Body of pancreas (tissue), 4 donors: ENCODE measurements at regions not wholly inside any gene's neighbourhood (a gene's known extent, or its start where the extent isn't known, plus 50 kb on each side); places are given as distances from the start of the nearest gene placed in this dataset.

Source experiments
- ATAC-seq: fragments of 150-250 bp; one replicate; pipeline ENCODE4 v1.9.1; 2016
- DNase-seq, 4 donors: peaks; one replicate each; pipeline ENCODE4 v3.0.0-alpha.2; 2019
- H3K27ac ChIP-seq, 4 donors: fragments of 200-600 bp; sonication (generic); 1 replicate in 3 of 4; 2 replicates in 1 of 4; pipeline versions ENCODE4 v1.5.1 to v1.6.1; 2016 to 2019; ENCODE audit warnings: mild to moderate bottlenecking in 1 of 4, mixed read lengths in 1 of 4, moderate library complexity in 1 of 4
- H3K27me3 ChIP-seq, 2 donors: fragments of 200-600 bp; sonication (generic); one replicate each; pipeline ENCODE4 v1.6.0; 2016; ENCODE audit warnings: mild to moderate bottlenecking in 1 of 2
- H3K36me3 ChIP-seq, 2 donors: fragments of 200-600 bp; sonication (generic); replicated peaks in 1 of 2; 2 replicates each; pipeline ENCODE4 v1.5.1; 2016; ENCODE audit warnings: low read depth in 2 of 2; ENCODE audit not compliant: insufficient read depth in 1 of 2
- H3K4me1 ChIP-seq: fragments of 200-600 bp; sonication (generic); one replicate; pipeline ENCODE4 v1.6.0; 2016
- H3K4me3 ChIP-seq, 2 donors: fragments of 200-600 bp; sonication (generic); 1 replicate in 1 of 2; 2 replicates in 1 of 2; pipeline ENCODE4 v1.5.1; 2016 to 2019
- H3K9me3 ChIP-seq, 3 donors: fragments of 200-600 bp; sonication (generic); 1 replicate in 2 of 3; 2 replicates in 1 of 3; pipeline ENCODE4 v1.5.1; 2016
- POLR2A ChIP-seq, 3 donors: fragments of 450-650 bp; IDR thresholded peaks; one replicate each; pipeline ENCODE4 v1.6.1; 2016; ENCODE audit warnings: antibody characterized with exemption in 3 of 3, mild to moderate bottlenecking in 2 of 3
- WGBS, 2 donors: methylation state at CpG; one replicate each; pipeline ENCODE4 v1.1.5; 2017; 5-methylcytosine and 5-hydroxymethylcytosine counted together
- intact Hi-C: fragments of 100-400 bp; cut with DNase I; formaldehyde crosslinking; loops from one replicate; pipeline ENCODE4 v1.15.1; 2023
- TF ChIP-seq, protein P1 (sequence below), 7 experiments: fragments of 450-650 bp in 4 of 7; fragments of 200-600 bp in 3 of 7; sonication (generic) in 3 of 7; IDR thresholded peaks; one replicate each; pipeline ENCODE4 v1.5.1; 2016 to 2019; ENCODE audit warnings: antibody characterized with exemption in 7 of 7

DNA sequence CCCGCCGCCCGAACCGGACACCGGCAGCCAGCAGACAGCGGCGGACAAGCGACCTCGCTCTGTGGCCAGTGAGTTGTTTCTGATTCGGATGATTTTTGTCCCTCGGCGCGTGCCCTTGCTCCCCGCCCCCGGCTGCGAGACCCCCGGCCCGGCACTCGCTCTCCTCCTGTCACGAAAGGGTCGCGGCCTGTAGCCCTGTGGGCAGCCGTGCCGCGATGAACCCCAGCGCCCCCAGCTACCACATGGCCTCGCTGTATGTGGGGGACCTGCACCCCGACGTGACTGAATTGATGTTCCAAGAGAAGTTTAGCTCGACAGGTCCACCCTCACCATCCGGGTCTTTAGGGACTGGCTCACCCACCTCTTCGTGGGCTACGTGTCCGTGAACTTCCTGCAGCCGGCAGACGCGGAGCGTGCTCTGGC lies 1257.5 kb upstream of the ACVR2A start:
- WGBS, 2 donors: 92 to 94% methylated on average over 38 of the region's 38 CpGs
- no peaks in the 10 kb centered on the region for H3K27me3 ChIP-seq
- no peak for TF ChIP-seq POLR2A (IDR thresholded peaks at IDR 0.05)
- TF ChIP-seq, protein P1, sequence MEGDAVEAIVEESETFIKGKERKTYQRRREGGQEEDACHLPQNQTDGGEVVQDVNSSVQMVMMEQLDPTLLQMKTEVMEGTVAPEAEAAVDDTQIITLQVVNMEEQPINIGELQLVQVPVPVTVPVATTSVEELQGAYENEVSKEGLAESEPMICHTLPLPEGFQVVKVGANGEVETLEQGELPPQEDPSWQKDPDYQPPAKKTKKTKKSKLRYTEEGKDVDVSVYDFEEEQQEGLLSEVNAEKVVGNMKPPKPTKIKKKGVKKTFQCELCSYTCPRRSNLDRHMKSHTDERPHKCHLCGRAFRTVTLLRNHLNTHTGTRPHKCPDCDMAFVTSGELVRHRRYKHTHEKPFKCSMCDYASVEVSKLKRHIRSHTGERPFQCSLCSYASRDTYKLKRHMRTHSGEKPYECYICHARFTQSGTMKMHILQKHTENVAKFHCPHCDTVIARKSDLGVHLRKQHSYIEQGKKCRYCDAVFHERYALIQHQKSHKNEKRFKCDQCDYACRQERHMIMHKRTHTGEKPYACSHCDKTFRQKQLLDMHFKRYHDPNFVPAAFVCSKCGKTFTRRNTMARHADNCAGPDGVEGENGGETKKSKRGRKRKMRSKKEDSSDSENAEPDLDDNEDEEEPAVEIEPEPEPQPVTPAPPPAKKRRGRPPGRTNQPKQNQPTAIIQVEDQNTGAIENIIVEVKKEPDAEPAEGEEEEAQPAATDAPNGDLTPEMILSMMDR (IDR thresholded peaks at IDR 0.05): no peak
- no peak for DNase-seq
- no peak overlapping the region for H3K27ac ChIP-seq
- no peak overlapping the region for H3K4me3 ChIP-seq
- H3K9me3 ChIP-seq: no peaks in the 10 kb centered on the region
- intact Hi-C loops: no loop called here
- no peaks in the 10 kb centered on the region for H3K36me3 ChIP-seq
- no peak for ATAC-seq
- H3K4me1 ChIP-seq: no peaks in the 10 kb centered on the region

DNA sequence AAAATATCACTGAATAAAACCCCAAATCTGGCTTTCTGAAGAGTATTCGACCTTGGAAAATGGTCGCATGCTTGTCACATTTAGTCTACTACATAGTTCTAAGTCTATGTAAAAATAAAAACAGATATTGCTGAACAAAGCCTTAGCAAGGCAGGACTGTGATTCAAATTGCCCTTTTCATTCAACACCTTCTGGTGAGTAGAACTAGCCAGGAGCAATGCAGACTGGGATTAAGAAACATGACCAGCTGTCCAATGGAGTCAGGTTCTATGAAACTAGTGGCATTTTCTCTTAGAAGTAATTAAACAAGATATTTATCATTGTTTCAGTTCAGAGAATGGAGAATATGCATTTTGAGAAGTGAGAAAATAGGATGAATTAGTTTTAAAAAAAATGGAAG lies 1260.5 kb upstream of the ACVR2A start:
- Histone ChIP-seq H3K27ac (no peak overlapping the region), H3K9me3 (no peaks in the 10 kb centered on the region), H3K36me3 (no peaks in the 10 kb centered on the region), H3K4me3 (no peak overlapping the region), H3K4me1 (no peaks in the 10 kb centered on the region), H3K27me3 (no peaks in the 10 kb centered on the region)
- no peak for TF ChIP-seq POLR2A (IDR thresholded peaks at IDR 0.05)
- TF ChIP-seq, protein P1 (IDR thresholded peaks at IDR 0.05): no peak
- 76 to 81% methylated on average over 2 of the region's 2 CpGs for WGBS, 2 donors
- intact Hi-C loops: no loop called here
- ATAC-seq: no peak
- DNase-seq: no peak

DNA sequence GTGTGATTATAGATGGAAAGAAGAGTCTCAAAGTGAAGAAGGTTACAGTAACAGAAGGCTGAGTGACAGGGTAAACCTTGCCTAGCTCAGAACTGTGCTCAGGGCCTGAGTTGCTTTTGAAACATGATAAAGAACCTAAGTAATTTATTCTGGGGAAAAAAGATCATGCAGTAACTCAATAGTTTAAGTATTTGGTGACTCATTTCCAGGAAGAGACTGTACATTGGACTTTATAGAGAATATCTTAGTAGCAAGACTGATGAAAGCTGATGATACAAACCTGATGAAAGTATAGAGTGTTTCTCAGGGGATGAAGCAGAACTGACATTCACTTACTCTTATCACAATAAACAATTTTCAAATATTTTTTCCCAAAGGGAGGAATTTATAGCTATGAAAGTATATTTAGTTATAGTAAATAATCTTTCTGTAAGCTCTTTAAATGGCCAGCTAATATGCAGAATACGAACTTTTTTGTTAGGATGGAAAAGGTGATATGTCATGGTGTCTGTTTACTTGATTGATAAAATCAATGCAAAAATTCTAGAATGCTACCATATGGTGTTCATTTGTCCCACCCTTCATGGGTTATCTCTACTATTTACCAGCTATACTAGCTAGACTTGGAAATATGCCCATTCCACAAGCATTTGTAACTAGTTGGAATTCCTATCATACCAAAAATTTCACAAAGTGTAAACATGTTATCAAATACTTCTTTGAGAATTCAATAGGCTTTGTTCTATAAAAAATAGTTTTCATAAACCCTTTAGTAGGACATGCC lies 1265.5 kb upstream of the ACVR2A start:
- intact Hi-C loops: no loop called here
- WGBS, 2 donors: 39 to 40% methylated on average over 1 of the region's 1 CpG
- Histone ChIP-seq H3K9me3 (no peaks in the 10 kb centered on the region), H3K4me3 (no peak overlapping the region), H3K36me3 (no peaks in the 10 kb centered on the region), H3K27ac (no peak overlapping the region), H3K27me3 (no peaks in the 10 kb centered on the region), H3K4me1 (no peaks in the 10 kb centered on the region)
- TF ChIP-seq, protein P1 (IDR thresholded peaks at IDR 0.05): no peak
- TF ChIP-seq POLR2A (IDR thresholded peaks at IDR 0.05): no peak
- DNase-seq: no peak
- no peak for ATAC-seq

DNA sequence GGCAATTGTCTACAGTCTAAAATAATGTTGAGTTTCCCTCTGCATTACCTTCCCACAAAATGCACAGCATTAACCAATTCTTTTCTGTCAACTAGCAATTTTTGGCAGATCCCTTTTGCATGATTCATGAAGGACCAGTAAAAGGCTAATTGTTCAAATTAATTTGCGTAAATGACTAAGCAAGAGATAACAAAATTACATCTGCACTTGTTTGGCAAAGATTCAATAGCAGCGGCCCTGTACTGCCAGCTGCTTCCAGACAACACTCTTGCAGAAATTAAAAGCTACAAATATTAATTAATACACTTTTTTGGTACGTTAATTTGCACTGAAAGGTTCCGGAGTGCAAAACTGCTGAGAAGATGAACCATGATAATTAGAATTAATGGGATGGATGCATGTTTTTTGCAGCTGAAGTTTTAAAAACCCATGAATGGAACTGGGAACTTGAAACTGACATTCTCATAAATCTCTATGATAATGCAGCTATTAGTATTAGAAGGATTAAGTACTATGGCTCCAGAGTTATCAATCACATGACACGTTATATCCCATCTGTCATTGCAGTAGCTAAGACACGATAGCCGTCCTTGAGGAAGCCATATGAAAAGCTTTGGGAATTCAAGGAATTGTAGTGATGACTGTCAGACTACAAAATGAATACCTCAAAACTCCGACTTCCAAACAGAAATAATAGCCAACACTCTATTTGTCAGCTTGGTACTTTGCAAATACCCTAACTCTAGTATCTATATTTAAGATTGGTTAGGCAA lies 1268.3 kb upstream of the ACVR2A start:
- Histone ChIP-seq H3K27ac (no peak overlapping the region), H3K27me3 (no peaks in the 10 kb centered on the region), H3K4me3 (no peak overlapping the region), H3K36me3 (no peaks in the 10 kb centered on the region), H3K9me3 (no peaks in the 10 kb centered on the region), H3K4me1 (no peaks in the 10 kb centered on the region)
- WGBS, 2 donors: 59 to 63% methylated on average over 8 of the region's 8 CpGs
- TF ChIP-seq POLR2A (IDR thresholded peaks at IDR 0.05): no peak
- ATAC-seq: no peak
- intact Hi-C loops: no loop called here
- DNase-seq: no peak

DNA sequence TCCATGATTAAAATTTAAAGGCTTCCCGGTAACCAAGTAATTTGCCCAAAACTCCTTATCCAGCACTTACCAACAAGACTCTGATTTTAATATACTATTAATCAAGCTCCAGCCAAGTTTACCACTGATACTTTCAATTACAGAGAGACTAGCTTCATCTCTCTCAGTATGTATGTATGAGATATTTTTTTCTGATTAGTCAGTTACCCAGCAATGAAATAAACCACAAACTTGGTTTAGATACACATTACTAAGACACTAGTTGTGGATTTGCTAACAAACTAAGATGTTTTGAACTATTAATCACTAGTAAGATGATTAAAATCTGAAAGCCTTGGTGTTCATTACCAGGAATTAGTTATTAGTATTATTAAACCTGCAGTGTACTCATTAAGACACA lies 1272.2 kb upstream of the ACVR2A start:
- WGBS, 2 donors: 70 to 95% methylated on average over 1 of the region's 1 CpG
- TF ChIP-seq POLR2A (IDR thresholded peaks at IDR 0.05): no peak
- TF ChIP-seq, protein P1 (IDR thresholded peaks at IDR 0.05): no peak
- no peaks in the 10 kb centered on the region for H3K4me1 ChIP-seq
- H3K4me3 ChIP-seq: no peak overlapping the region
- intact Hi-C loops: no loop called here
- no peaks in the 10 kb centered on the region for H3K27me3 ChIP-seq
- ATAC-seq (no peak), DNase-seq (no peak)
- no peaks in the 10 kb centered on the region for H3K9me3 ChIP-seq
- H3K36me3 ChIP-seq: no peaks in the 10 kb centered on the region
- H3K27ac ChIP-seq: no peak overlapping the region
